GM12878 (cell line): ENCODE measurements at regions not wholly inside any gene's neighbourhood (a gene's known extent, or its start where the extent isn't known, plus 50 kb on each side); places are given as distances from the start of the nearest gene placed in this dataset.

Source experiments
- ATAC-seq: fragments of 200-7000 bp; cut with Tn5 transposase; 3 replicates; pipeline ENCODE4 v1.9.1; 2020; ENCODE audit warnings: mild to moderate bottlenecking, moderate library complexity
- BruUV-seq: library from RNA; stranded (reverse); fragments of 400-500 nt; replicated peaks from 2 replicates; lab custom pipeline; 2021; lab: Mats Ljungman, UMichigan
- CTCF ChIA-PET: fragments of 300-600 bp; sonication (Branson Sonifier 250); formaldehyde crosslinking; extraction: SDS; loops from one replicate; lab custom pipeline; 2021; ENCODE audit warnings: inconsistent platforms; lab: Yijun Ruan, JAX
- POLR2A ChIA-PET: fragments of 350-600 bp; formaldehyde crosslinking; extraction: SDS; loops from one replicate; lab custom pipeline; 2021; ENCODE audit warnings: inconsistent platforms; lab: Charles Lee
- RAD21 ChIA-PET: fragments of 300-600 bp; sonication (Branson Sonifier 250); formaldehyde crosslinking; loops from one replicate; lab custom pipeline; 2023; ENCODE audit warnings: antibody characterized with exemption; ENCODE audit not compliant: unreplicated experiment; lab: Charles Lee
- SMC1A ChIA-PET: fragments of 300-600 bp; sonication (Branson Sonifier 250); formaldehyde crosslinking; loops from one replicate; lab custom pipeline; 2023; ENCODE audit not compliant: unreplicated experiment, uncharacterized antibody; lab: Charles Lee
- DNase-seq: peaks from one replicate; pipeline ENCODE4 v3.0.0-alpha.2; 2011; ENCODE audit warnings: low read depth, low spot score
- FAIRE-seq: peaks from 3 replicates; lab custom pipeline; 2011; peaks lifted over from hg19 to GRCh38; lab: Jason Lieb, UNC
- H2AFZ ChIP-seq: 2 replicates; pipeline ENCODE4 v1.6.0; 2011; ENCODE audit warnings: low read depth, low read length, control low read depth; ENCODE audit not compliant: control insufficient read depth
- H3K27ac ChIP-seq: 2 replicates; pipeline ENCODE4 v1.5.1; 2011; ENCODE audit warnings: control low read depth; ENCODE audit not compliant: control insufficient read depth, insufficient read depth
- H3K27me3 ChIP-seq, 2 experiments: replicated peaks in 1 of 2; 2 replicates each; pipeline versions ENCODE4 v1.6.0 to v1.6.1; 2011; ENCODE audit warnings: low read length in 1 of 2; ENCODE audit not compliant: control insufficient read depth in 2 of 2, insufficient read depth in 2 of 2
- H3K36me3 ChIP-seq, 2 experiments: 2 replicates each; pipeline ENCODE4 v1.5.1; 2011; ENCODE audit warnings: low read length in 1 of 2; ENCODE audit not compliant: control insufficient read depth in 2 of 2, insufficient read depth in 2 of 2
- H3K4me1 ChIP-seq: 2 replicates; pipeline ENCODE4 v1.6.1; 2011; ENCODE audit warnings: mild to moderate bottlenecking, low read length, moderate library complexity, mixed read lengths; ENCODE audit not compliant: control insufficient read depth, insufficient read depth
- H3K4me2 ChIP-seq: 2 replicates; pipeline ENCODE4 v1.6.0; 2011; ENCODE audit warnings: control low read depth; ENCODE audit not compliant: control insufficient read depth, insufficient read depth
- H3K4me3 ChIP-seq: fragments of 200-600 bp; sonication (generic); 2 replicates; pipeline ENCODE4 v1.5.1; 2016
- H3K79me2 ChIP-seq: 2 replicates; pipeline ENCODE4 v1.6.0; 2011; ENCODE audit warnings: low read length; ENCODE audit not compliant: control insufficient read depth, insufficient read depth
- H3K9ac ChIP-seq: 2 replicates; pipeline ENCODE4 v1.8.0; 2011; ENCODE audit warnings: low read length, control low read depth, mixed read lengths; ENCODE audit not compliant: control insufficient read depth, insufficient read depth
- H3K9me3 ChIP-seq: replicated peaks from 3 replicates; pipeline ENCODE4 v1.5.1; 2011; ENCODE audit warnings: mild to moderate bottlenecking, low read length; ENCODE audit not compliant: control insufficient read depth, insufficient read depth
- H4K20me1 ChIP-seq: 2 replicates; pipeline ENCODE4 v1.6.0; 2011; ENCODE audit not compliant: control insufficient read depth, insufficient read depth
- CHD1 ChIP-seq: IDR thresholded peaks from 2 replicates; pipeline ENCODE4 v1.6.1; 2012; ENCODE audit warnings: low read depth, low read length, improper control_type of control experiment
- CREB1 ChIP-seq: IDR thresholded peaks from 2 replicates; pipeline ENCODE4 v1.6.1; 2012; ENCODE audit warnings: low read depth, mild to moderate bottlenecking, inconsistent platforms
- FOXK2 ChIP-seq: fragments of 450-650 bp; IDR thresholded peaks from 2 replicates; pipeline ENCODE4 v1.6.1; 2017; ENCODE audit warnings: mild to moderate bottlenecking, moderate library complexity
- JUNB ChIP-seq: IDR thresholded peaks from 2 replicates; pipeline ENCODE4 v1.6.1; 2016; ENCODE audit warnings: antibody characterized with exemption, mild to moderate bottlenecking
- JUND ChIP-seq: IDR thresholded peaks from 2 replicates; pipeline ENCODE4 v1.6.1; 2012; ENCODE audit warnings: low read depth, mild to moderate bottlenecking, low read length, improper control_type of control experiment, moderate library complexity
- MEF2B ChIP-seq: fragments of 450-650 bp; IDR thresholded peaks from 2 replicates; pipeline ENCODE4 v1.6.1; 2018; ENCODE audit warnings: mild to moderate bottlenecking, moderate library complexity; ENCODE audit not compliant: partially characterized antibody, poor library complexity, severe bottlenecking
- POLR2AphosphoS5 ChIP-seq: IDR thresholded peaks from 2 replicates; pipeline ENCODE4 v1.6.1; 2011; ENCODE audit warnings: mild to moderate bottlenecking, low read length, inconsistent platforms
- SRF ChIP-seq, 2 experiments: IDR thresholded peaks; 2 replicates each; pipeline ENCODE4 v1.6.1; 2011; ENCODE audit warnings: low read depth in 2 of 2, low read length in 2 of 2, mild to moderate bottlenecking in 1 of 2, moderate library complexity in 1 of 2
- TBL1XR1 ChIP-seq: IDR thresholded peaks from 2 replicates; pipeline ENCODE4 v1.6.1; 2012; ENCODE audit warnings: low read depth, low read length, improper control_type of control experiment
- in situ Hi-C: fragments of 300-500 bp; cut with MboI; formaldehyde crosslinking; loops from 9 replicates; pipeline ENCODE4 v1.14.3; 2018; ENCODE audit warnings: mixed read lengths
- intact Hi-C: fragments of 100-400 bp; cut with micrococcal nuclease; formaldehyde crosslinking; loops from one replicate; pipeline ENCODE4 v1.14.2; 2022; ENCODE audit not compliant: unreplicated experiment
- TF ChIP-seq, protein P1 (sequence below): IDR thresholded peaks from 2 replicates; pipeline ENCODE4 v1.6.1; 2012; ENCODE audit warnings: improper control_type of control experiment, low read depth, low read length; ENCODE audit not compliant: insufficient replicate concordance
- TF ChIP-seq, protein P2 (sequence below): fragments of 450-650 bp; IDR thresholded peaks from 2 replicates; pipeline ENCODE4 v1.6.1; 2017; ENCODE audit warnings: mild to moderate bottlenecking, low read depth, inconsistent platforms; ENCODE audit not compliant: poor library complexity, severe bottlenecking
- TF ChIP-seq, protein P3 (sequence below): IDR thresholded peaks from 2 replicates; pipeline ENCODE4 v1.6.1; 2011; ENCODE audit warnings: borderline replicate concordance, low read depth, mild to moderate bottlenecking, moderate library complexity, mixed read lengths, low read length; ENCODE audit not compliant: insufficient read depth; ENCODE audit errors: extremely low read length

DNA sequence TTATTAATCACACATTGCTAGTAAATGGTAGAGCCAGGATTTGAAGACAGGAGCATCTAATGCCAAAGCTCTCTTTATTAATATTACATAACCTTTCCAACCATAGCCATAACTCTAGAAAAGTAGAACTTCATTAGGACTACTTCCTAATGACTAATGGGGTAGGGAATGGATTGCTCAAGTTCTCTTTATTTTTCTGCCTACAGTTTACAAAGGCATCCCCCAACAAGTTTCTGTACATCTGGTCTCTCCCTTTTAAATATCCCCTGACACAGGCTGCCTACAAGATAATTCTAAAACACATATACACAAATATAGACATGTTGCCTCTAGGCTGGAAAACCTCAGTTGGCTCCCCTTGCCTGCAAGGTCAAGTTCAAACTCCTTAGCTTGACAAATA is 534.9 kb downstream of the SOX6 start:
- Histone ChIP-seq H3K36me3 (no peaks in the 10 kb centered on the region), H3K9ac (no peak overlapping the region), H3K4me2 (no peak overlapping the region), H3K9me3 (no peaks in the 10 kb centered on the region), H3K27ac (no peak overlapping the region), H4K20me1 (no peaks in the 10 kb centered on the region), H3K4me3 (no peak overlapping the region), H2AFZ (no peak overlapping the region), H3K79me2 (no peaks in the 10 kb centered on the region), H3K27me3 (no peaks in the 10 kb centered on the region), H3K4me1 (no peaks in the 10 kb centered on the region)
- FAIRE-seq (no peak), ATAC-seq (no peak), DNase-seq (no peak)
- RAD21 ChIA-PET: interaction anchor here (2.1 to 2.8 kb wide), 2 partner anchors 8 to 792 kb away, joined by 7 read pairs; no protein-coding TSS in a partner anchor
- SMC1A ChIA-PET: interaction anchor here (1.3 to 4.1 kb wide), 3 partner anchors 9 to 172 kb away, joined by 6 to 22 read pairs (median 7); no protein-coding TSS in a partner anchor
- TF ChIP-seq CREB1 (no peak), MEF2B (no peak), POLR2AphosphoS5 (no peak), CHD1 (no peak), FOXK2 (no peak), SRF (IDR thresholded peaks at IDR 0.05; ENCODE audit: low read depth in 2 of 2, low read length in 2 of 2) (no peak), TBL1XR1 (no peak), JUNB (no peak), JUND (no peak)
- TF ChIP-seq, protein P1, sequence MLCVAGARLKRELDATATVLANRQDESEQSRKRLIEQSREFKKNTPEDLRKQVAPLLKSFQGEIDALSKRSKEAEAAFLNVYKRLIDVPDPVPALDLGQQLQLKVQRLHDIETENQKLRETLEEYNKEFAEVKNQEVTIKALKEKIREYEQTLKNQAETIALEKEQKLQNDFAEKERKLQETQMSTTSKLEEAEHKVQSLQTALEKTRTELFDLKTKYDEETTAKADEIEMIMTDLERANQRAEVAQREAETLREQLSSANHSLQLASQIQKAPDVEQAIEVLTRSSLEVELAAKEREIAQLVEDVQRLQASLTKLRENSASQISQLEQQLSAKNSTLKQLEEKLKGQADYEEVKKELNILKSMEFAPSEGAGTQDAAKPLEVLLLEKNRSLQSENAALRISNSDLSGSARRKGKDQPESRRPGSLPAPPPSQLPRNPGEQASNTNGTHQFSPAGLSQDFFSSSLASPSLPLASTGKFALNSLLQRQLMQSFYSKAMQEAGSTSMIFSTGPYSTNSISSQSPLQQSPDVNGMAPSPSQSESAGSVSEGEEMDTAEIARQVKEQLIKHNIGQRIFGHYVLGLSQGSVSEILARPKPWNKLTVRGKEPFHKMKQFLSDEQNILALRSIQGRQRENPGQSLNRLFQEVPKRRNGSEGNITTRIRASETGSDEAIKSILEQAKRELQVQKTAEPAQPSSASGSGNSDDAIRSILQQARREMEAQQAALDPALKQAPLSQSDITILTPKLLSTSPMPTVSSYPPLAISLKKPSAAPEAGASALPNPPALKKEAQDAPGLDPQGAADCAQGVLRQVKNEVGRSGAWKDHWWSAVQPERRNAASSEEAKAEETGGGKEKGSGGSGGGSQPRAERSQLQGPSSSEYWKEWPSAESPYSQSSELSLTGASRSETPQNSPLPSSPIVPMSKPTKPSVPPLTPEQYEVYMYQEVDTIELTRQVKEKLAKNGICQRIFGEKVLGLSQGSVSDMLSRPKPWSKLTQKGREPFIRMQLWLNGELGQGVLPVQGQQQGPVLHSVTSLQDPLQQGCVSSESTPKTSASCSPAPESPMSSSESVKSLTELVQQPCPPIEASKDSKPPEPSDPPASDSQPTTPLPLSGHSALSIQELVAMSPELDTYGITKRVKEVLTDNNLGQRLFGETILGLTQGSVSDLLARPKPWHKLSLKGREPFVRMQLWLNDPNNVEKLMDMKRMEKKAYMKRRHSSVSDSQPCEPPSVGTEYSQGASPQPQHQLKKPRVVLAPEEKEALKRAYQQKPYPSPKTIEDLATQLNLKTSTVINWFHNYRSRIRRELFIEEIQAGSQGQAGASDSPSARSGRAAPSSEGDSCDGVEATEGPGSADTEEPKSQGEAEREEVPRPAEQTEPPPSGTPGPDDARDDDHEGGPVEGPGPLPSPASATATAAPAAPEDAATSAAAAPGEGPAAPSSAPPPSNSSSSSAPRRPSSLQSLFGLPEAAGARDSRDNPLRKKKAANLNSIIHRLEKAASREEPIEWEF: no peak
- TF ChIP-seq, protein P2, sequence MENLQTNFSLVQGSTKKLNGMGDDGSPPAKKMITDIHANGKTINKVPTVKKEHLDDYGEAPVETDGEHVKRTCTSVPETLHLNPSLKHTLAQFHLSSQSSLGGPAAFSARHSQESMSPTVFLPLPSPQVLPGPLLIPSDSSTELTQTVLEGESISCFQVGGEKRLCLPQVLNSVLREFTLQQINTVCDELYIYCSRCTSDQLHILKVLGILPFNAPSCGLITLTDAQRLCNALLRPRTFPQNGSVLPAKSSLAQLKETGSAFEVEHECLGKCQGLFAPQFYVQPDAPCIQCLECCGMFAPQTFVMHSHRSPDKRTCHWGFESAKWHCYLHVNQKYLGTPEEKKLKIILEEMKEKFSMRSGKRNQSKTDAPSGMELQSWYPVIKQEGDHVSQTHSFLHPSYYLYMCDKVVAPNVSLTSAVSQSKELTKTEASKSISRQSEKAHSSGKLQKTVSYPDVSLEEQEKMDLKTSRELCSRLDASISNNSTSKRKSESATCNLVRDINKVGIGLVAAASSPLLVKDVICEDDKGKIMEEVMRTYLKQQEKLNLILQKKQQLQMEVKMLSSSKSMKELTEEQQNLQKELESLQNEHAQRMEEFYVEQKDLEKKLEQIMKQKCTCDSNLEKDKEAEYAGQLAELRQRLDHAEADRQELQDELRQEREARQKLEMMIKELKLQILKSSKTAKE: no peak
- TF ChIP-seq, protein P3, sequence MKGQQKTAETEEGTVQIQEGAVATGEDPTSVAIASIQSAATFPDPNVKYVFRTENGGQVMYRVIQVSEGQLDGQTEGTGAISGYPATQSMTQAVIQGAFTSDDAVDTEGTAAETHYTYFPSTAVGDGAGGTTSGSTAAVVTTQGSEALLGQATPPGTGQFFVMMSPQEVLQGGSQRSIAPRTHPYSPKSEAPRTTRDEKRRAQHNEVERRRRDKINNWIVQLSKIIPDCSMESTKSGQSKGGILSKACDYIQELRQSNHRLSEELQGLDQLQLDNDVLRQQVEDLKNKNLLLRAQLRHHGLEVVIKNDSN: no peak
- no TSS peak for BruUV-seq
- in situ Hi-C loops (no loop called here), intact Hi-C loops (no loop called here)
- POLR2A ChIA-PET: no interaction called here
- CTCF ChIA-PET: interaction anchor here (0.9 to 5.8 kb wide), 9 partner anchors 9 to 793 kb away, joined by 3 to 45 read pairs (median 4); no protein-coding TSS in a partner anchor
